GM12878 (cell line): ENCODE measurements at regions not wholly inside any gene's neighbourhood (a gene's known extent, or its start where the extent isn't known, plus 50 kb on each side); places are given as distances from the start of the nearest gene placed in this dataset.

ENCODE experiments used
- ATAC-seq: fragments of 200-7000 bp; cut with Tn5 transposase; 3 replicates; pipeline ENCODE4 v1.9.1; 2020; ENCODE audit warnings: mild to moderate bottlenecking, moderate library complexity
- BruUV-seq: library from RNA; stranded (reverse); fragments of 400-500 nt; replicated peaks from 2 replicates; lab custom pipeline; 2021; lab: Mats Ljungman, UMichigan
- CTCF ChIA-PET: fragments of 300-600 bp; sonication (Branson Sonifier 250); formaldehyde crosslinking; extraction: SDS; loops from one replicate; lab custom pipeline; 2021; ENCODE audit warnings: inconsistent platforms; lab: Yijun Ruan, JAX
- POLR2A ChIA-PET: fragments of 350-600 bp; formaldehyde crosslinking; extraction: SDS; loops from one replicate; lab custom pipeline; 2021; ENCODE audit warnings: inconsistent platforms; lab: Charles Lee
- RAD21 ChIA-PET: fragments of 300-600 bp; sonication (Branson Sonifier 250); formaldehyde crosslinking; loops from one replicate; lab custom pipeline; 2023; ENCODE audit warnings: antibody characterized with exemption; ENCODE audit not compliant: unreplicated experiment; lab: Charles Lee
- SMC1A ChIA-PET: fragments of 300-600 bp; sonication (Branson Sonifier 250); formaldehyde crosslinking; loops from one replicate; lab custom pipeline; 2023; ENCODE audit not compliant: unreplicated experiment, uncharacterized antibody; lab: Charles Lee
- DNase-seq: peaks from one replicate; pipeline ENCODE4 v3.0.0-alpha.2; 2011; ENCODE audit warnings: low read depth, low spot score
- FAIRE-seq: peaks from 3 replicates; lab custom pipeline; 2011; peaks lifted over from hg19 to GRCh38; lab: Jason Lieb, UNC
- H2AFZ ChIP-seq: 2 replicates; pipeline ENCODE4 v1.6.0; 2011; ENCODE audit warnings: low read depth, low read length, control low read depth; ENCODE audit not compliant: control insufficient read depth
- H3K27ac ChIP-seq: 2 replicates; pipeline ENCODE4 v1.5.1; 2011; ENCODE audit warnings: control low read depth; ENCODE audit not compliant: control insufficient read depth, insufficient read depth
- H3K27me3 ChIP-seq, 2 experiments: replicated peaks in 1 of 2; 2 replicates each; pipeline versions ENCODE4 v1.6.0 to v1.6.1; 2011; ENCODE audit warnings: low read length in 1 of 2; ENCODE audit not compliant: control insufficient read depth in 2 of 2, insufficient read depth in 2 of 2
- H3K36me3 ChIP-seq, 2 experiments: 2 replicates each; pipeline ENCODE4 v1.5.1; 2011; ENCODE audit warnings: low read length in 1 of 2; ENCODE audit not compliant: control insufficient read depth in 2 of 2, insufficient read depth in 2 of 2
- H3K4me1 ChIP-seq: 2 replicates; pipeline ENCODE4 v1.6.1; 2011; ENCODE audit warnings: mild to moderate bottlenecking, low read length, moderate library complexity, mixed read lengths; ENCODE audit not compliant: control insufficient read depth, insufficient read depth
- H3K4me2 ChIP-seq: 2 replicates; pipeline ENCODE4 v1.6.0; 2011; ENCODE audit warnings: control low read depth; ENCODE audit not compliant: control insufficient read depth, insufficient read depth
- H3K4me3 ChIP-seq: fragments of 200-600 bp; sonication (generic); 2 replicates; pipeline ENCODE4 v1.5.1; 2016
- H3K79me2 ChIP-seq: 2 replicates; pipeline ENCODE4 v1.6.0; 2011; ENCODE audit warnings: low read length; ENCODE audit not compliant: control insufficient read depth, insufficient read depth
- H3K9ac ChIP-seq: 2 replicates; pipeline ENCODE4 v1.8.0; 2011; ENCODE audit warnings: low read length, control low read depth, mixed read lengths; ENCODE audit not compliant: control insufficient read depth, insufficient read depth
- H3K9me3 ChIP-seq: replicated peaks from 3 replicates; pipeline ENCODE4 v1.5.1; 2011; ENCODE audit warnings: mild to moderate bottlenecking, low read length; ENCODE audit not compliant: control insufficient read depth, insufficient read depth
- H4K20me1 ChIP-seq: 2 replicates; pipeline ENCODE4 v1.6.0; 2011; ENCODE audit not compliant: control insufficient read depth, insufficient read depth
- NFYB ChIP-seq: IDR thresholded peaks from 2 replicates; pipeline ENCODE4 v1.6.1; 2011; ENCODE audit warnings: low read depth, mild to moderate bottlenecking, low read length, improper control_type of control experiment, moderate library complexity; ENCODE audit not compliant: insufficient read depth
- WGBS: methylation state at CpG from one replicate; pipeline ENCODE4 v1.1.6; 2016; ENCODE audit warnings: low lambda C conversion rate; ENCODE audit not compliant: insufficient replicate concordance, insufficient coverage; ENCODE audit errors: missing lambda C conversion rate; 5-methylcytosine and 5-hydroxymethylcytosine counted together
- in situ Hi-C: fragments of 300-500 bp; cut with MboI; formaldehyde crosslinking; loops from 9 replicates; pipeline ENCODE4 v1.14.3; 2018; ENCODE audit warnings: mixed read lengths
- intact Hi-C: fragments of 100-400 bp; cut with micrococcal nuclease; formaldehyde crosslinking; loops from one replicate; pipeline ENCODE4 v1.14.2; 2022; ENCODE audit not compliant: unreplicated experiment
- TF ChIP-seq, protein P1 (sequence below): fragments of 450-650 bp; IDR thresholded peaks from 2 replicates; pipeline ENCODE4 v1.6.1; 2017; ENCODE audit warnings: low read depth, mild to moderate bottlenecking, moderate library complexity

DNA sequence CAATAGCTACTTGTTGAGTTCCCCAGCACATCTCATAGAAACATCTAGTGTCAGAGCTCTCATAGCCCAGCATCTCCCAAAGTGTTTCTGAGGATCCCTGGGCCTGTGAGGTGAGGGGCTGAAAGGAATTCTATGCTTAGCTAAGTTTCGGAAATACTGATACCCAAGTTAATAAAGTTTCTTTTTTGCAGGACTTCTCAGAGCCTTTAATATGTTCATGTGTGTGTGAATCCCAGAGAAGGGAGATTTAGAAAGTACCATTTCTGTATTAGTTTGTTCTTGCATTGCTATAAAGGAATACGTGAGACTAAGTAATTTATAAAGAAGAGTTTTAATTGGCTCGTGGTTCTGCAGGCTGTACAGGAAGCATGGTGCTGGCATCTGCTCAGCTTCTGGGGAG lies 211.2 kb downstream of the TSN start:
- RAD21 ChIA-PET = no interaction called here
- Histone ChIP-seq H3K9ac (no peak overlapping the region), H3K4me1 (no peaks in the 10 kb centered on the region), H3K27me3 (peaks cover 0 to under 1% of the 10 kb centered on the region in 2 experiments; a peak in 2 of 4 replicates), H2AFZ (no peak overlapping the region), H3K79me2 (no peaks in the 10 kb centered on the region), H3K4me3 (no peak overlapping the region), H4K20me1 (no peaks in the 10 kb centered on the region), H3K27ac (no peak overlapping the region), H3K36me3 (no peaks in the 10 kb centered on the region), H3K4me2 (no peak overlapping the region), H3K9me3 (no peaks in the 10 kb centered on the region)
- FAIRE-seq (no peak), ATAC-seq (no peak), DNase-seq (no peak)
- SMC1A ChIA-PET = interaction anchor here (1.1 kb wide), 1 partner anchor 10 kb away, joined by 3 read pairs; no protein-coding TSS in a partner anchor
- WGBS = 32% methylated on average over 3 of the region's 3 CpGs
- POLR2A ChIA-PET = no interaction called here
- intact Hi-C loops (loop anchor here (10.0 kb wide), 1 partner anchor 432 kb away; the partner anchor contains the start of gene RNU4ATAC), in situ Hi-C loops (no loop called here)
- no peak for TF ChIP-seq NFYB
- CTCF ChIA-PET = interaction anchor here (0.5 kb wide), 1 partner anchor 923 kb away, joined by 3 read pairs; no protein-coding TSS in a partner anchor
- no TSS peak for BruUV-seq

DNA sequence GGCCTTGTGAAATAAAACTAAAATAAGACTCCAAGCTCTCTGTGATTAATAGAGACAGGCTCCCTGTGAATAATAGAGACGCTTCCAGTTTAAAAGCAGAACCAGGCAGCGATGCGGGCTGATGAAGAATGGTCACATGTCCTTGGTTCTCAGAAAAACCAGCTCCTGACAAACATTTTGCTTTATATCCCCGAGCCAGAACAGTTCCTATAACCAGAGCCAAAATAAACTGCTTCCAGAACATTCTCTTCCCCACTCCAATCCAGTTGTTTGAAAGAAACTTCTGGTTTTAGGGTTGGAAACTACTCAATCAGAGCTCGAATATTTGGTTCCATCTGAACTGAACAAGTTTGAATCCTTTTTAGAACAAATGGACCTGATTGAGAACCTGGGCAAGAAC lies 213.7 kb downstream of the TSN start:
- in situ Hi-C loops = no loop called here

More for the DNA sequence above, 213.7 kb downstream of the TSN start:
- Histone ChIP-seq H3K4me2 (no peak overlapping the region), H3K4me1 (no peaks in the 10 kb centered on the region), H4K20me1 (no peaks in the 10 kb centered on the region), H3K36me3 (no peaks in the 10 kb centered on the region), H3K9ac (no peak overlapping the region), H3K4me3 (no peak overlapping the region), H3K27me3 (no peaks in the 10 kb centered on the region), H2AFZ (no peak overlapping the region), H3K79me2 (no peaks in the 10 kb centered on the region), H3K27ac (no peak overlapping the region), H3K9me3 (no peaks in the 10 kb centered on the region)
- 35% methylated on average over 5 of the region's 5 CpGs for WGBS
- ChIA-PET RAD21 (interaction anchor here (1.2 kb wide), 2 partner anchors 9 to 232 kb away, joined by 3 to 4 read pairs; partner anchors contain the start of gene NIFK), POLR2A (no interaction called here), SMC1A (interaction anchor here (0.8 to 1.4 kb wide), 3 partner anchors 9 to 67 kb away, joined by 3 read pairs; no protein-coding TSS in a partner anchor), CTCF (interaction anchor here (1.2 to 1.9 kb wide), 4 partner anchors 10 to 187 kb away, joined by 3 to 5 read pairs (median 4); no protein-coding TSS in a partner anchor)
- TF ChIP-seq, protein P1, sequence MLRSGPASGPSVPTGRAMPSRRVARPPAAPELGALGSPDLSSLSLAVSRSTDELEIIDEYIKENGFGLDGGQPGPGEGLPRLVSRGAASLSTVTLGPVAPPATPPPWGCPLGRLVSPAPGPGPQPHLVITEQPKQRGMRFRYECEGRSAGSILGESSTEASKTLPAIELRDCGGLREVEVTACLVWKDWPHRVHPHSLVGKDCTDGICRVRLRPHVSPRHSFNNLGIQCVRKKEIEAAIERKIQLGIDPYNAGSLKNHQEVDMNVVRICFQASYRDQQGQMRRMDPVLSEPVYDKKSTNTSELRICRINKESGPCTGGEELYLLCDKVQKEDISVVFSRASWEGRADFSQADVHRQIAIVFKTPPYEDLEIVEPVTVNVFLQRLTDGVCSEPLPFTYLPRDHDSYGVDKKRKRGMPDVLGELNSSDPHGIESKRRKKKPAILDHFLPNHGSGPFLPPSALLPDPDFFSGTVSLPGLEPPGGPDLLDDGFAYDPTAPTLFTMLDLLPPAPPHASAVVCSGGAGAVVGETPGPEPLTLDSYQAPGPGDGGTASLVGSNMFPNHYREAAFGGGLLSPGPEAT = no peak
- DNase-seq = no peak
- no peak for FAIRE-seq
- intact Hi-C loops = loop anchor here (10.0 kb wide), 1 partner anchor 434 kb away; the partner anchor contains the start of gene RNU4ATAC
- no peak for ATAC-seq
- BruUV-seq = no TSS peak
